NCI-H82 treated with DMSO at 0.1 percent for 48 hours (cell line): ENCODE measurements at regions not wholly inside any gene's neighbourhood (a gene's known extent, or its start where the extent isn't known, plus 50 kb on each side); places are given as distances from the start of the nearest gene placed in this dataset.
"Not testable (repeated sequence)": the region's sequence is repeated elsewhere in the genome, so short reads cannot be mapped to it uniquely, and the experiment has no call there.

Experiments
- DNase-seq: peaks from one replicate; lab custom pipeline; 2025; ENCODE audit not compliant: unreplicated experiment; lab: John Stamatoyannopoulos, UW

DNA sequence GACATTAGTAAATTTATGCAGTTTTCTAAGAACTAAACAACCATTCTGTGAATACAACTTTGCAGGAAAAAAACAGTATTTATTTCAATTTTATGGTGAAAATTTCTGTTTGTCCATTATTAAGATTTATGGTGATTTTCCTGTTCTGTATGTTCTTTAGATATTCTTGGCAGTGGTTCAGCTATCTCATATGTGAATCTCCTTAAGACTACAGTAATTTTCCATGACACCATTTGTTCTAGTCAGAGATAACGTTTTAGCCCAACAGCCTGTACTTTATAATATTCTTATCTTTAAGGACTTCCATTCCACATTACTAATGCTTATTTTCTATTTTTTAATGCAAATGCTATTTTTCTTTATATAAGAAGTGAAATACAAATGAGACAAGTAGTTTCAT, 504.0 kb downstream of the RFPL4B start:
- no peak for DNase-seq

DNA sequence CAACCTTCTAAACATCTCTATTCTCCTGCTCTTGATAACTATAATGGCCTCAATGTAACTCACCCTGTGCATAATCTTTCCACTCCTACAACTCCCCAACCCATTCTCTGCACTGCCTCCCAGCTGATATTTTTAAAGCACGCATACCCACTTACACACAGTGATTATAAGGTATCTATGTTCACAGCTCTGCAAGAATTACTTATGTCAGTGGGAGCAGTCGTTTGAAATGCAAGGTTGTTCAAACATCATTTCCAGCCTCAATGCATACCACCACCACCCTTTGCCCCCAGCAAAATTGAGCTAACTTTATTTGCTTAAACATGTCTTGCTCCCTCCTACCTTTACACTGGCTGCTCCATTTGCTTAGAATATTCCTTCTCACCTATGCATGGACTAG, 506.0 kb downstream of the RFPL4B start:
- DNase-seq = no peak

DNA sequence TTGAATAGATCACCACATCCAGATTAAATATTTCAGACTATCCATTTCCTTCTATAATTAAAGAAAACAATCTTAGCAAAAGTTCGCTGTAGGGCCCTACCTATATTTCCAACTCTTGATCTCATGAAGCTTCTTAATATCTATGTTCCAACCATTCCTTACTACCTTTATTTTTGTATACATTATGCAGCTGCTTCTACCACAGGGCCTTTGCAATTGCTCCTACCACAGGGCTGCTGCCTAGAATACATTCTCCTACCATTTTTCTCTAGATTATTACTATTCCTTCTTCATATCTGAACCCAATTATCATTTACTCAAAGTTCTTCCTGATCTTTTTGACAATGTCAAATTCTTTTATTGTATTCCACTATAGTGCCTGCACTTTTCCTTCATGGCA, 516.6 kb downstream of the RFPL4B start:
- no peak for DNase-seq

DNA sequence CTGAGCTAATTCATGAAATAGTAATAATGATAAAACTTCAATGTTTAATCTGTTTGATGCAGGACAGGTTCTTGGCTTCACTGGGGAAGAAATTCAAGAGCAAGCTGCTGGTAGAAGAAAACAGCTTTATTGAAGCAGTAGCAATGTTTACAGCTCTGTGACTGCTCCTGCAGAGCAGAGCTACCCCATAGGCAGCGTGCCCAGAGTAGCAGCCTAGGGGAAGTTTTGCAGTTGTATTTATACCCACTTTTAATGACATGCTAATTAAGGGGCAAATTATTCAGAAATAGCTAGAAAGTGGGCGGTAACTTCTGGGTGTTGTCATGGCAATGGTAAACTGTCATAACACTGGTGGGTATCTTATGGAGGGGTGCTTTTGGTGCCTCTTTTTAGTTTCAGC, 518.0 kb downstream of the RFPL4B start:
- DNase-seq = no peak

DNA sequence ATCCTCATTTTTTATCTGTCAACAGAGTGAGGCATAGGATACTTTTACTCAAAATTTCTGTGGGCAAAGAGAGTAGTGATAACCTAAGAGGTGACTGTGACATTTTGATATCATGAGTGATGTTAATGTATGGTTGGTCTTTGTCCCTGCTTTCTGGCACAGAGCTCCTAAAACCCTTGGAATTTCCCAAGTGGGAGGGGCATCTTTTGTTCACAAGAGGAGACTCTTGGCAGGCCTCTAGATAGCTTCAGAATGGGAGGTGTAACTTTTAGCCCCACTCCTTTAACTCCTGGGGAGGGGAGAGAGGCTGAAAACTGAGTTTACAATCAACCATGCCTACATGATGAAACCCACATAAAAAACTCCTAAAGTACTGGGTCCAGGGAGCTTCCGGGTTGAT, 527.8 kb downstream of the RFPL4B start:
- DNase-seq = no peak

DNA sequence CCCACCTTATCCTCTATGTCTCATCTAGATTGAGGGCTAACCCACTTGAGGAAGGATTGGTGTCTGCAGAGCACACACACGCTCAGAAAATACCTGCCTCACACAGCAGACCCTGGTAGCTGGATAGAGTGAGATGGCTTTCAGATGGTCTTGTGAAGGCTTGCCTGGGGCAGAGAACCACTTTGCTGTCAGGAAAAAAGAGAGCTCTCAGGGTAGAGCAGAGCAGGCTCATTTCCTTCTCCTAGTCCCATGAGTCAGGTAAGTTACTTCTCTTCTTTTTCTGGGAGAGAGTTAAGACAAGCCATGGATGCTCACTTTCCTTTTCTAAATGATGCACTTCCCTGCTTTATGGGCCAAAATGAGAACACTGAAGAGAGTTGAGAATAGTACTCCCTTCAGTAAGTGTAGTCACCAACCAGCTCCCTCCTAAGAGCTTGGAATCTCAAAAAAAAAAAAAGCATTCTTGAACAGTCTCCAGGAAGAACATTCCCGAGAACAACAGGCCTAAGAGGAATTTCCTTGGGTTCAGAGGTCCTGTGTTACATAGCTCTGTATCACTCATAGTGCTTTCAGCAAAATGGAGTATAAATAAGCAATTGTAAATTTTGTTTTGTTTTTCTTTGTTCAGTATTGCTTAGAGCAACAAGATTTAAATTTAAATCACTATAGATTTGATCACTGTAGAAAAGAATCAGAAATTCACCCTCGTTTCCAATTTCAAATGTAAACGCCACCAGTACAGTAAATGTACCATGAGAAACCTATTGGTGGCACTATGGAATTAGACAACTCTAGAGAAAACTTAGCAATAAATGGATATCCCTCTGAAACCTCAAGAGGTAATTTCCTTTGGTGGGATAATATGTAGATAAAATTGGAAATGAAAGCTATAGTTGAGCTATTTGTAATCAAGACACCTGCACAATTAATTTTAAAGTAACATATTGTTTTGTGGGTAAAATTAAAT, 530.3 kb downstream of the RFPL4B start:
- DNase-seq = no peak

DNA sequence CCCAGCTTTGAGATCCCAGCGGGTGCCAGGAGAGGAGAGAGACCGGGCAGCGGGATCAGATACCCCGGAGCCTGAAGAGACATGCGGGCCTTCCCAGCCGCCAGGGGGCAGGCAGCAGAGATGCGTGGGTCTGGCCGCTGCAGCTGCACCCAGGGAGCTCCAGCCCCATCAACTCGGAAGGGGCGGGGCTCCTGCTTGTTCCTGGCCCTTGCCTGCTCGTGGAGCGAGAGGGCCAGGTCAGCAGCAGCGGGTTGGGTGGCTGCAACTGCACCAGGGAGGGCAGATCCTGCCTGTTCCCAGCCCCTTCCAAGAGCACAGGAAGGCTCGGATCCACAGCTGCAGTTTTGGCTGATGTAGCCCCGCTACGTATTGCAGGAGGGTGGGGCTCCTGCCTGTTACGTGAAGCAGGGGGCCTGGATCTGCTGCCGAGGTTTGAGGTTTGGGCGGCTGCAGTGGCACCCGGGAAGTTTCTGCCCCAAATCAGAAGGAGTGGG, 532.8 kb downstream of the RFPL4B start:
- DNase-seq = no peak

DNA sequence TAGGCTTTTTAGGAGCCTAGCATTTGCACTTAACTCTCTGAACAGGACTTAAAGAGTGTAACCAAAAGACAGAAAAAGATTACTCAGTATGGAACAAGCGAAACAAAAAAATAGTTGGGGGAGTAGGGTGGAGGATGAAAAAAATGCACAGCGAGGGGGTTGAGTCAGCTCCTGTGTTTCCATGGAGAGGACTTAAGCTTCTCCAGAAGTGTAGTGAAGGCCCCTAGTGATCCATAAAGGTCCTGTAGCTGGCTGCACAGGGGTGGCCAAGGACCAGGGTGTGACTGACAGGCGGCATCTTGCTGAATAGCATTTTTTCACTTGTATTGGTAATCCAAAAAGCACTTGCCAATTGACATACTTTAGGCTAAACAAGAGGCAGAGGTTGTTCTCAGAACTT, 533.9 kb downstream of the RFPL4B start:
- DNase-seq = no peak

DNA sequence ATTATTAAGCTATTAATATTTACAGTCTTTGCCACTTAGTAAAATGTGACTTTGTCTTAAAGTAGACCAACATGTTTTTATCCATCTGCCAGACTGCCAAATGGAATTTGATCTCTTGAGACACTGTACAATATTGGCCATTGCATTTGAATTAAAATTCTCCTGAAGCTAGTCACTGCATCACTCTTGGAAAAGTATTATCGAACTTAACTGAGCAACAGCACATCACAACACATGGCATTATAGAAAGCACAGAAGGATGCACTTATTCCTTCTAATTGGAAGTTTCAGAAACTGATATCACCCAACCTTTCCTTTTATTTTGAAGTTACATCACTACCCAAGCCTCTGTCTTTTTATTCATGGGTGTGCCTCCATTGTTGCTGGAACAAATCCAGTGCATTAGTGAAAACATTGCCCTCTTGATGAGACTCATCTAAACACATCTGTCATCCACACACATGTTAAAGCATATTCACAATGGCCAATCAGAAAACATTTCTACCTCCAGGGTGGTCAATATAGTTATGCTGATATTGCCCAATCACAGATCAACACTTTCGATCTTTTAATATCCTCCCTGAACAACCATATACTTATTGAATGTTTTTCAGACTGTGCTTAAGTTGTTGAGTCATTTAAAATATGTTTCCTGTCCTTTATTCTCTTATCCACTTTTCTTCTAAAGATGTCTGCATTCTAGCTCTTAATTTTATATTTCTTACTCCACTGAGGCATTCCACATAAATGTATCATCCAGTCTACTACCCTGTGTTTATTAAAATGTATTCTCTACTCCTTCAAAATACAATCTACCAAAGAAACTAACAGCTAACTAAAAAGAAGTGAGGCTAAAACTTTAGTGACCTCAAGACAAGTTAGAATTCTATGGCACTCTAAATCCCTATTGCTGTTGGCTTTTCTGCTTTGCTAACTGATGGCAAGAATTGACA, 535.0 kb downstream of the RFPL4B start:
- DNase-seq = no peak

DNA sequence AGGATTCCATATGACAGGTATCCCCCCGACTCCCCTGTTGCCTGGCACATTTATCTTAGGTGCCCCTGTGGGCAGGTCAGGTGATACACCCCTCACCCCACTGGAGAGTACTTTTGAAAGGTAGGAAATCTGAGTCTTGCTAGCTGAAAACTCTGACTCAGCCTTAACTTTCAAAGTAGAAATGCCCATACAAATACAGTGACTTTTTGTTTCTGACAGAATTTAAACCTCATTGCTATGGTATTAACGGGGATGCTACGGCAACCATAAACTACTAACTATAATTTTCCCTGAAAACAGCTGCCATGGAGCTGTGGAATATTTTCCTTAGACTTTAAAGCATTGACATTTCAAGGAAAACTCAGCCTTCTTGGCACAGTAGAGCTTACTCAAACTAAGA, 536.0 kb downstream of the RFPL4B start:
- DNase-seq = no peak

DNA sequence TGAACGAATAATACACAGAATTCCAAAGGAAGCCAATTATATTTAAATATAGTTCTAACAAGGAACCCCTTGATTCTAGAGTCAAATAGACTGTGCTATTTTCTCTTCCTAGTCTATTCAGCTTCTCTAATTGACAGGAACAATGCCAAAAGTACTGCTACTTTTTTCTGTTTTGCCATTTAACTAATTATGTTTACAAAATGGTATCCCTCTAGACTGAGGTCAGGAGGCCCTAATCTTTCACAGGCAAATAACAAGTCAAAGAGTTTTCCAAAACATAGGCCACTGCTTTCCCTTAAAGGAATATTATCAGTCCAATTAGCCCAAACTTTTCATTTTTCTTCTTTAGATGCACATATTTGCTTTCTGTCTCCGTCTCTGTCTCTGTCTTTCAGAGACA, 539.3 kb downstream of the RFPL4B start:
- DNase-seq = no peak

DNA sequence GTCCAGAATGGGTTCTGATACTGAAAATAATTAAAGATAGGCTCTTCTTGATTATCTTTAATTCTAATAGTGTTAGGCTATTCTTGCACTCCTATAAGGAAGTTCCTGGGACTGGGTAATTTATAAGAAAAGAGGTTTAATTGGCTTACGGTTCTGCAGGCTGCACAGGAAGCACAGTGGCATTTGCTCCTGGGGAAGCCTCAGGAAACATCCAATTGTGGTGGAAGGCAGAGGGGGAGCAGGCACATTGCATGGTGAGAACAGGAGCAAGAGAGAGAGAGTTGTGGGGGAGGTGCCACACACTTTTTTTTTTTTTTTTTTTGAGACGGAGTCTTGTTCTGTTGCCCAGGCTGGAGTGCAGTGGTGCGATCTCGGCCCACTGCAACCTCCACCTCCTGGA, 540.3 kb downstream of the RFPL4B start:
- not testable (repeated sequence) for DNase-seq

DNA sequence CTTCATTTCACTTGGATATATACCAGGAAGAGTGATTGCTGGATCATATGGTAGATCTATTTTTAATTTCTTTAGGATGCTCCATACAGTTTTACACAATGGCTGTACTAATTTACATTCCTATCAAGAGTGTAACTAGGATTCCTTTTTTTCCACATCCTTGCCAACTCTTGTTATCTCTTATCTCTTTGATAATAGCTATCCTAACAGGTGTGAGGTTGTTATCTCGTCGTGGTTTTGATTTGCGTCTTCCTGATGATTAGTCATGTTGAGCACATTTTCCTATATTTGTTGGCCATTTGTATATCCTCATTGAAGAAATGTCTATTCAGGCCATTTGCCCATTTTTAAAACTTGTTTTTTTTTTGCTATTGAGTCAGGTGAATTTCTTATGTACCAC, 552.4 kb downstream of the RFPL4B start:
- no peak for DNase-seq

DNA sequence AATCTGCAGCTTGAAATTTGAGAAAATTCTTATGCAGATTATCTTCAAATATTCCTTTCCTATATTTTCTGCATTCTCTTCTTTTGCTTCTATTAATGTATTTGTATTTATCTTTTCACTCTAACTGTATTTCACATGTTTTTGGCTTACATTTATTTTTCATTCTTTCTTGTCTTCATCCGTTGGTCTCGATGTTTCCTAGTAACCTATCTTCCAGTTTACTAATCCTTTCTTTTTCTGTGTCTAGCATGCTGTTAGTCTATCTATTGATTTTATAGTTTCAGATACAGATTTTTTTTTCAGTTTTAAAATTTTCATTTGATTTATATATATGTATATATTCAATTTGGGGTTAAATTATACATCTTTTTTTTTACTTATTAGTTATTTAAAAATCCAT, 556.2 kb downstream of the RFPL4B start:
- DNase-seq = no peak

DNA sequence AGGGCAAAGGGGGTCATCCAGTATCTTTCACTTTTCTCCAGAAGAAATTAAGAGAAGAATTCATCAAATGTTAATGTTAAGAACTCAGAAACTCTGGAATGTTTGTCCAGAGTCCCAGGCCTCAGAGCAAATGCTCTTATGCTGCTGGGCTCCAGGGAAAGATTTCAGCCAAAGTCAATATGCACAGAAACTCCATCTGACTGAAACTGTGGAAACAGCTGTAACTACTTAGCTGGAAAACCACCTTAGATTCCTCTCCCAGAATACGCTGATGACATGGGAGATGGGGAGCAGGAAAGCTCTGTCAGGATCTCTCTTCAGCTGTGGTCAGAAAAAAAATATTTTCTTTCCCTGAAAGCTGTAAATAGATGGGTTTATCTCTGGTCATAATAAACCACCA, 559.6 kb downstream of the RFPL4B start:
- DNase-seq = no peak

DNA sequence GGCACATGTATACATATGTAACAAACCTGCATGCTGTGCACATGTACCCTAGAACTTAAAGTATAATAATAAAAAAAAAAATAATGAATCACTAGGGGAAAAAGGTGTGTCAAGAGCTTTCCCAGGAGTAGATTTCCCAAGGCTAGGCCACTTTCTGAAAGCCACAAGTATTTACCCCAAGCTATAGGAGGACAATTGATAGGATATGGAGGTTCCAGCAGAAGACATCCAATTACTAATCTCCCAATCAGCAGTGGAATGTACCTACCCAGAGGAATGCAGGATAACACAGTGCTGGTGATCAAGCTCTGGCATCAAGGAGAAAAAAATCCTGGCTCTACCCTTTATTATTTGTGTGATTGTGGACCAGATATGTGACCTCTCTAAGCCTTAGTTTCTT, 562.7 kb downstream of the RFPL4B start:
- DNase-seq = no peak

DNA sequence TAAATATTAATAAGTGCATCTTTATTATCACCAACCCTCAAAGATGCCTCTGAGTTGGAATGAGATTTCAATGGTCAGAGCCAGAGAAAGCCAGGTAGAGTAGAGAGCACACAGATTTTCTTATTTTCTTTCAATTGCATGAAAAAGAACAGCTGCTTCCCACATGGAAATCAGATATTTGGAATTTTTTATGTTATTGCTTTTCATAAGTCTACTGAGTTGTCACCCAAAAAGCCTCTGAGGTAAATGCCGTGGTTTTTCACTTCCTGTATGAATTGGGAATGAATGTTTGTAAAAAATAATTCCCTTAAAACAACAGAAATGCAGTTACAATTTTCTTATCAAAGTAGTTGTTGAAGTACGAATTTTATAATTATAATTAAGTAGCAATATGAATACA, 563.1 kb downstream of the RFPL4B start:
- no peak for DNase-seq

DNA sequence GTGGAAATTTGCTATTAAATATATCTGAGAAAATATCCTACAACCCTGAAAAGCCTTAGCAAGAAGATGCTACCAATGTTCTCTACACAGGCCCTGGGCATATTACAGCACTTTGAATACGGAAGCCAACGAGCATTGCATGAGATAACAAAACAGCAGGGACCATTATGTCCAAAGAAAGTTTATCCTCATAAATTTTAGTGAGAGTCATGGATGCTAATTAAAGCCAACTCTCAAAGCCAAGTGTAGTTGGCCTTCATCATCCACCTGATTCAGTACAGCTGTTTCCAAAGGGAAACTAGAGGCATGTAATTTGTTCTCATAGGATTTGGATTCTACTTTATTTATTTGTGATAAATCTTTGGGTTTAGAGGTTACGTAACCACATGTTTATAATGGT, 564.8 kb downstream of the RFPL4B start:
- DNase-seq = no peak

DNA sequence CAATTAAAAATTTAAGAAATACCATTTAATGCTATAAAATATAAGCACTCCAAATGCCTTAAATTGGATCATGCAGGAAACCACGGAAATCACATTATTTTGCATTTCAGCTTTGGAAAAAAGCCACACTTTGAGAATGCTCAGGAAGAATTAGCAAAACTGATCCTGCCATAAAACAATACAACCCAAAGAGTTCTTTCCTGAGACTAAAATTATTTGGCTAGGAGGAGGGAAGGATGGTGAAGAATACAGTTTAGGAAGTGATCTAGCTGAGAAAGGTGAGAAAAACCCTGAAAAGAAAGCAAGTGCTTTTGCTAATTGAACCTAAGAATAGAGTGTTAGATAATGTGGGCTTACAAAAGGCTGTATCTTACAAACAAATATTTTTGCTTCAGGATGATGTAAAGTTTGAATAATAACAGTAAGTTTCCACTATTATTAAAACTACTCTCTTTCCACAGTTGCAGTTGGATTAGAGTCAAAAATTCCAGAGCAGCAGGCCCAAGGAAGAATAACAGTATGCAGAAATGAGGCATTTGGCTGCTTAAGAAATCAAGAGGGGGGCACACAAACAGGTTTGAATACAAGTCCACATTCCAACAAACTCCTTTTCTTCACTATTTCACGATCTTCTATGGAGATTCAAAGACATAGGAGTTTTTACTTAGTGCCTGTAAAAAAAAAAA, 565.4 kb downstream of the RFPL4B start:
- DNase-seq = no peak

DNA sequence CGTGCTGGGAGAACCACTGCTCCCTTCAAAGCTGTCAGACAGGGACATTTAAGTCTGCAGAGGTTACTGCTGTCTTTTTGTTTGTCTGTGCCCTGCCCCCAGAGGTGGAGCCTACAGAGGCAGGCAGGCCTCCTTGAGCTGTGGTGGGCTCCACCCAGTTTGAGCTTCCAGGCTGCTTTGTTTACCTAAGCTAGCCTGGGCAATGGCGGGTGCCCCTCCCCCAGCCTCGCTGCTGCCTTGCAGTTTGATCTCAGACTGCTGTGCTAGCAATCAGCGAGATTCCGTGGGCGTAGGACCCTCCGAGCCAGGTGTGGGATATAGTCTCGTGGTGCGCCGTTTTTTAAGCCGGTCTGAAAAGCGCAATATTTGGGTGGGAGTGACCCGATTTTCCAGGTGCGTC, 572.6 kb downstream of the RFPL4B start:
- not testable (repeated sequence) for DNase-seq

DNA sequence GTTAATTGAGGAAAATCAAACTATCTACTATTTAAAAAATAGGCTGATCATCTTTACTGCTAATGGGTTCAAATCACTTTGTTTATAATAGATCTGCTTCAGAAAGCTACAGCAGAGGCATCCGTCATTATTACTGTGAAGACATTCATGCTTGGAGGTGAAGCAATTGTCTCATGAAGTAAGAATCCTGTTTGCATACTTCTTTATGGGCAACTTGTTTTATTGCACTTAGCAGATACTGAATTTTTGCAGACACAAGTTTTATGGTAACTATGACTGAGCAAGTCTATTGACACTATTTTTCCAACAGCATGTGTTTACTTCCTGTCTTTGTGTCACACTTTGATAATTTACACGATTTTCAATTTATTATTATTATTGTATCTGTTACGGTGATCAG, 573.9 kb downstream of the RFPL4B start:
- no peak for DNase-seq
